H1 (cell line): ENCODE measurements at regions not wholly inside any gene's neighbourhood (a gene's known extent, or its start where the extent isn't known, plus 50 kb on each side); places are given as distances from the start of the nearest gene placed in this dataset.

ENCODE experiments used
- NANOG ChIP-seq: IDR thresholded peaks from 2 replicates; pipeline ENCODE4 v1.6.1; 2011; ENCODE audit warnings: low read length, low read depth, mild to moderate bottlenecking, inconsistent platforms; ENCODE audit not compliant: insufficient read depth, poor library complexity, severe bottlenecking
- SP1 ChIP-seq: IDR thresholded peaks from 2 replicates; pipeline ENCODE4 v1.6.1; 2011; ENCODE audit warnings: low read depth, low read length

- no peak for TF ChIP-seq NANOG
- no peak for TF ChIP-seq SP1
Measured at GRCh38 chr9:85479305-85479704, 262.4 kb downstream of the AGTPBP1 start (continued).
